C4-2B (cell line): ENCODE measurements at regions not wholly inside any gene's neighbourhood (a gene's known extent, or its start where the extent isn't known, plus 50 kb on each side); places are given as distances from the start of the nearest gene placed in this dataset.

Source experiments
- CTCF ChIP-seq: fragments of 450-650 bp; conservative IDR thresholded peaks from 2 replicates; pipeline ENCODE4 v1.5.1; 2017; ENCODE audit warnings: mild to moderate bottlenecking
- ZFX ChIP-seq: fragments of 450-650 bp; IDR thresholded peaks from 2 replicates; pipeline ENCODE4 v1.6.1; 2017

GRCh38 chr5:56545016-56545415 lies 270.3 kb upstream of the MAP3K1 start:
- TF ChIP-seq CTCF = no peak
- no peak for TF ChIP-seq ZFX
